ENCODE measurements at regions not wholly inside any gene's neighbourhood (a gene's known extent, or its start where the extent isn't known, plus 50 kb on each side); places are given as distances from the start of the nearest gene placed in this dataset.
"Not testable (repeated sequence)": the region's sequence is repeated elsewhere in the genome, so short reads cannot be mapped to it uniquely, and the experiment has no call there.

- intact Hi-C loops (cut with DNase I), result no loop called here
Observed at GRCh38 chr1:58220836-58221472, 325.6 kb downstream of the OMA1 start.

GRCh38 chr1:58216169-58216568 is 330.4 kb downstream of the OMA1 start:
- H3K27ac ChIP-seq; H3K4me1 ChIP-seq; H3K9me3 ChIP-seq; intact Hi-C loops (cut with DNase I); DNase-seq (ENCODE audit: extremely low spot score in 2 of 2); H3K4me3 ChIP-seq; H3K27me3 ChIP-seq; H3K36me3 ChIP-seq: not testable (repeated sequence)

More at GRCh38 chr1:58220836-58221472, 325.6 kb downstream of the OMA1 start:
- H3K9me3 ChIP-seq, result no peaks in the 10 kb centered on the region
- no peak overlapping the region for H3K27ac ChIP-seq
- H3K27me3 ChIP-seq, result no peaks in the 10 kb centered on the region
- H3K4me3 ChIP-seq, result no peak overlapping the region
- no peaks in the 10 kb centered on the region for H3K36me3 ChIP-seq
- DNase-seq (ENCODE audit: extremely low spot score in 2 of 2), result no peak
- H3K4me1 ChIP-seq, result no peaks in the 10 kb centered on the region
- TF ChIP-seq POLR2AphosphoS5 (IDR thresholded peaks at IDR 0.05; ENCODE audit: insufficient read depth in 1 of 2, low read depth in 1 of 2) (no peak), CTCF (IDR thresholded peaks at IDR 0.05) (no peak), POLR2A (IDR thresholded peaks at IDR 0.05) (no peak)

GRCh38 chr1:58214674-58215073 is 331.9 kb downstream of the OMA1 start:
- H3K4me3 ChIP-seq, result no peak overlapping the region
- no peaks in the 10 kb centered on the region for H3K27me3 ChIP-seq
- no peak for TF ChIP-seq POLR2AphosphoS5 (IDR thresholded peaks at IDR 0.05; ENCODE audit: insufficient read depth in 1 of 2, low read depth in 1 of 2)
- TF ChIP-seq CTCF (IDR thresholded peaks at IDR 0.05), result no peak
- TF ChIP-seq POLR2A (IDR thresholded peaks at IDR 0.05), result no peak
- H3K27ac ChIP-seq, result no peak overlapping the region
- intact Hi-C loops (cut with DNase I), result no loop called here
- H3K4me1 ChIP-seq, result no peaks in the 10 kb centered on the region
- H3K9me3 ChIP-seq, result no peaks in the 10 kb centered on the region
- DNase-seq (ENCODE audit: extremely low spot score in 2 of 2), result no peak
- H3K36me3 ChIP-seq, result no peaks in the 10 kb centered on the region

- no peaks in the 10 kb centered on the region for H3K36me3 ChIP-seq
- no peaks in the 10 kb centered on the region for H3K27me3 ChIP-seq
- no peaks in the 10 kb centered on the region for H3K4me1 ChIP-seq
- no peak overlapping the region for H3K4me3 ChIP-seq
- no peak for TF ChIP-seq CTCF (IDR thresholded peaks at IDR 0.05)
- no peak for TF ChIP-seq POLR2AphosphoS5 (IDR thresholded peaks at IDR 0.05; ENCODE audit: insufficient read depth in 1 of 2, low read depth in 1 of 2)
- TF ChIP-seq POLR2A (IDR thresholded peaks at IDR 0.05), result no peak
- H3K9me3 ChIP-seq, result no peaks in the 10 kb centered on the region
- intact Hi-C loops (cut with DNase I), result no loop called here
- no peak for DNase-seq (ENCODE audit: extremely low spot score in 2 of 2)
- H3K27ac ChIP-seq, result no peak overlapping the region
Observed at GRCh38 chr1:58211869-58212268, 334.7 kb downstream of the OMA1 start.

GRCh38 chr1:58209575-58209974 is 337.0 kb downstream of the OMA1 start:
- Histone ChIP-seq H3K27me3 (no peaks in the 10 kb centered on the region), H3K9me3 (no peaks in the 10 kb centered on the region), H3K4me1 (no peaks in the 10 kb centered on the region), H3K4me3 (no peak overlapping the region), H3K36me3 (no peaks in the 10 kb centered on the region), H3K27ac (no peak overlapping the region)
- no peak for DNase-seq (ENCODE audit: extremely low spot score in 2 of 2)
- intact Hi-C loops (cut with DNase I), result no loop called here
- TF ChIP-seq POLR2AphosphoS5 (IDR thresholded peaks at IDR 0.05; ENCODE audit: insufficient read depth in 1 of 2, low read depth in 1 of 2), result no peak
- TF ChIP-seq CTCF (IDR thresholded peaks at IDR 0.05), result no peak
- TF ChIP-seq POLR2A (IDR thresholded peaks at IDR 0.05), result no peak

Measured in vagina (tissue), 2 donors.